ENCODE measurements at regions not wholly inside any gene's neighbourhood (a gene's known extent, or its start where the extent isn't known, plus 50 kb on each side); places are given as distances from the start of the nearest gene placed in this dataset.
"Not testable (repeated sequence)": the region's sequence is repeated elsewhere in the genome, so short reads cannot be mapped to it uniquely, and the experiment has no call there.

GRCh38 chr4:155591738-155592143 is 74.9 kb upstream of the GUCY1A1 start:
- DNase-seq = no peak

DNA sequence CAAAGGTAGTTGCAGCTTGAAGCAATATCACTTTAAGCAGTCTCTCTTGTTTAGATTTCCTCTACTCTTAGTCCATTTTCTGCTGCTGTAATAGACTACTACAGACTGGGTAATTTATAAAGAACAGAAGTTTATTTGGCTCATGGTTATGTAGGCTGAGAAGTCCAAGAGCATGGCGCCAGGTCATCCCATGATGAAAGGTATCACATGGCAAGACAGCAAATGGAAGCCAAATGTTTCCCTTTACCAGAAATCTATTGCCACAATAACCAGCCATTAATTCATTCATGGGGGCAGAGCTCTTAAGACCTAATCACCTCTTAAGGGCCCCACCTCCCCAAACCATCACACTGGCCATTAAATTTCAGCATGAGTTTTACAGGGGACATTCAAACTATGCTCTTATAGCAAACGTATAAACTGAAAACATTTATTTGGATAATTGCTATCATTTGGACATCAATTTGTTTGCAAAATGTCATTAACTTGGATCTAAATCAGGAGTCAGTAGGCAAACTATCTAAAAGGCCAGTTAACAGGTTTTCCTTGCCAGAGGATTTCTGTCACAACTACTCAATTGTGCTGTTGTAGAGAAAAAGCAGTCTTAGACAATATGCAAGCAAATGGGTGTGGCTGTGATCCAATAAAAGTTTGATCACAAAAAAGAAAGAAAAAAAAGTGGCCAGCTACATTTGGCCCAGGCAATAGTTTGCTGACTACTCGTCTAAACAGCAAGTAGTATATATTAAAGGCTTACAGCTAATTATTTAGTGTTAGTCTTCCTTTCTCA is 75.7 kb upstream of the GUCY1A1 start:
- DNase-seq = no peak

DNA sequence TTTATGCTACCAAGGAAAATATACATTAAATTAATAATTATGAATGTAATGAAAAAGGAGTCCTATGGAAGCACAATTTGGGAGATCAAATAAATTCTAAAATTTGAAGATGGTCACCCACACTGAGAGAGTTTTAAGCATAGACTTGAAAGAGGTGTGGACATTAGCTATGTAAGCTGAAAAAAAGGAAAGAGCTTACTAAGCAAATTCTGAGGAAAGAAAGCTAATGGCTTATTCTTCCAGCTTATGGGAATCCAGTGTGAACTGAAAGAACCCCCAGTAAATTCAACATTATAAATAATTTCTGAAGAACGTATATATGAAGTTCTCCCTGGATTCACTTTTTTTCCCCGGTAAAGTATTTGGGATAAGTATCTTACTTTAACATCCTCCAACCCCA is 78.2 kb upstream of the GUCY1A1 start:
- no peak for DNase-seq

GRCh38 chr4:155587766-155588165 is 78.9 kb upstream of the GUCY1A1 start:
- no peak for DNase-seq

DNA sequence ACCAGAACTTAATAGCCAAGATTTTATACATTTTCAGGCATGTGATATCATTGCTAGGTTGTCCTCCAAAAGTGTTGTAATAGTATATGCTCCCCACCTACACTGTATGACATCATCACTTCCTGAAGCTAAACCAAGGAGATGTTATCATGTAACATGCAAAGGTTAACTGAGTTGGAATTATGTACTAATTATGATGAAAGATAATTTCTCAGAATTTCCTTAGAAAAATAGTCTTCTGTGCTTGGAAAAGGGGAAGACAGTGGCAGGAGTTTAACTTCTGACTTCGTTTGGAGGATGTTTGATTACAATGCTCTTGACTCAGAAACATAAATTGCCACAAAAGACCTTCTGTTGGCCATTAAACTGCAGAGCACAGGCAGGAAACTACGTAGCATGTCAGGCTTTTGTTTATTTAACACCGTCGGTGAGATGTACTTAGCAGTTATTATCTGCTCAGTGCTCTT is 83.6 kb upstream of the GUCY1A1 start:
- DNase-seq = no peak

GRCh38 chr4:155582041-155582440 is 84.6 kb upstream of the GUCY1A1 start:
- no peak for DNase-seq

- DNase-seq = peak; percentile 70
These were observed 87.8 kb upstream of the GUCY1A1 start for GRCh38 chr4:155578726-155579370.

GRCh38 chr4:155578219-155578618 is 88.4 kb upstream of the GUCY1A1 start:
- no peak for DNase-seq

DNA sequence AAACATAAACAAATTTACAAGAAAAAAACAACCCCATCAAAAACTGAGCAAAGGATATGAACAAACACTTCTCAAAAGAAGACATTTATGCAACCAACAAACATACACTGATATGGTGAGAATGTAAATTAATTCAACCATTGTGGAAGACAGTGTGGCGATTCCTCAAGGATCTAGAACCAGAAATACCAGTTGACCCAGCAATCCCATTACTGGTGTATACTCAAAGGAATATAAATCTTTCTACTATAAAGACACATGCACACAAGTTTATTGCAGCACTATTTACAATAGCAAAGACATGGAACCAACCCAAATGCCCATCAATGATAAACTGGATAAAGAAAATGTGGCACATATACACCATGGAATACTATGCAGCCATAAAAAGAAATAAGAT is 92.3 kb upstream of the GUCY1A1 start:
- DNase-seq = not testable (repeated sequence)

- DNase-seq = no peak
These were observed 93.5 kb upstream of the GUCY1A1 start for GRCh38 chr4:155573126-155573525.

DNA sequence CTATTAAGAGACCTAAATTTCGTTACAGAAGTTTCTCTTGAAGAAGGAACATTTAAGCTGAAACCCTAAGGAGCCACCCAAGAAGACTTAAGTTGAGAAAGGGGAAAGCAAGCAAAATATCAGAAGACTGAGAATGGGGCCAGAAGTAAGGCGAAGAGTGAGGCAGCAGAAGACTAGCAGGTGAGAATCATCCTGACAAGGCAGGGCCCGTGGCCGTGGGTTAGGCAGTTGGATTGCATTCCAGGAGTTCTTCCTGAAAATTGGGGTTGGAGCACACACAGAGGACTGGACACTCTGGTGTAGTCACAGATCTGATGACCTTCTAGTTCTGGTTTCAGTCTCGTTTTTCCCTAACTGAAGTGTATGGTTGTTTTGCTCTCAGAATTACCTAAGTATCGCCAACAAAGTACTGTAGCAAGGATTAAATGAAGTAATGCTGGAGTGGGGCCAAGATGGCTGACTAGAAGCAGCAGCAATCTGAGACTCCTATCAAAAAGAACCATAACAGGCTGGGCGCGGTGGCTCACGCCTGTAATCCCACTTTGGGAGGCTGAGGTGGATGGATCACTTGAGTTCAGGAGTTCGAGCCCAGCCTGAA is 94.4 kb upstream of the GUCY1A1 start:
- DNase-seq = no peak

DNA sequence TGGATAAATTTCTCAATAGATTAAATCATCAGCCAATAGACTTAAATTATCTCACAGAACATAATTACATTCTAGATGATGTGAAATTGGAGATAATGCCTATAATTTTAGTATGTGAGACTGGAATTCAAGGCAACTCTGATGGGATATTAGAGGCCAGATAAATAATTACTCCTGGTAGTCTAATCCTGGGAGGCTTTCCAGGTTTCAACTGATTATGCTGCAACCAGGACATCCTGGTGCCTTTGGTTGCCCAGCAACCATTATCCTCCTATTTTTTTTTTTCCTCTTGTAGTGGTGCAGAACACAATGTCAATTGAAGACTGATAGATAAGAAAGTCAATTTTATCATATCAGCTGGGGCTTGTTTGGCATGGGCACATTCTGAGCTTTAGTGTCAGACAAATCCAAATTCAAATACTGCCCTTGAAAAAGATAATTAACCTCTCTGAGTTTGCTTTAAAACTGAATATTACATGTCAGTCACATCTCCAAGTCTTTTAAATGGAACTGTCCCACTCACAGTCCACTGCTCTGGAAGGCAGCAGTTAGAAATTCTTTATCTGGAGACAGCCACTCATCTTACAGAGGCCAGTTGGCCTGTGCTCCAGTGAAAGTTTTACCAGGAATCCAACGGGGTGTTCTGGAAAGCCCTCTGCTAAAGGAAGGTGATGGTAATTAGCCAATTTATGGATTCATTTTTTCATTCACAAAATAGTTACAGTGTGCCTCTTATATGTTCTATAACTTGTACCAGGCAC is 95.3 kb upstream of the GUCY1A1 start:
- no peak for DNase-seq

DNA sequence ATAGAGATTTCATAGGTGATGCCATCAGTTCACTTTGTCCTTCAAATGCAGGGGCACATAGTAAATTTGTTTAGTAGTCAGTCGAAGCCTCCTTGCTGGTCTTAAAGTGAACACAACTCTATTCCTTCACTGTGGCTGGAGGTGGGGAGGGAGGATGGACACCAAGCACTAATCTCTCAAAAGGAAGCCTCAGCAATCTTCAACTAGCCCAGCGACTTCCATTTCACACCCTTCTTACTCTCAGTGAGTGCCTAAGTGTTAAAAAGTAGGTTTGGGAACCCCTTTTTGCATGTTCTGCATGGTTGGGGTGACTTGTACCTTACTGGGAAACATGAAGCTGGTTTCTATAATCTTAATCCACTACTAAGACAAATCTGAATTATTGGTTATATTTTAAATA is 96.0 kb upstream of the GUCY1A1 start:
- no peak for DNase-seq

- DNase-seq = no peak
These were observed 96.6 kb upstream of the GUCY1A1 start for GRCh38 chr4:155569960-155570515.

- DNase-seq = no peak
These were observed 97.2 kb upstream of the GUCY1A1 start for GRCh38 chr4:155569471-155569870.

GRCh38 chr4:155568641-155569220 is 97.9 kb upstream of the GUCY1A1 start:
- DNase-seq = no peak

GRCh38 chr4:155566354-155566753 is 100.3 kb upstream of the GUCY1A1 start:
- peak; percentile 41 for DNase-seq

DNA sequence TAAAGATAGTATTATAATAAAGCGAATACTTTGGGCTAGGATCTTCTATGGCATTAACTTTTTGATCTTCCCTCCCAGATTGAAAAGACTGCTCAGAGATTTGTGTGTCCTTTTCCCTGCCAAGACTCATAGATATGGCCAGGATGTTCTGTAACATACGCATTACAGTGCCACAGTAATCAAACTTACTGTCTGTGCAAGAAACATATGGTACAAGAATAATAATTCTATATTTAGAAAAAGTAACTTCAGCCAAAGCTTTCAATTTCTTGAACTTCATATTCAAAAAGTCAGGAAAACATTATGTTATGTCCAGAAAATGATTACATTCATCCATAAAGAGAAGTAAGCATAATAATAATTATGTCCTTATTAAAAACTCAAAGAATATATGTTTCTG is 100.9 kb upstream of the GUCY1A1 start:
- no peak for DNase-seq

DNA sequence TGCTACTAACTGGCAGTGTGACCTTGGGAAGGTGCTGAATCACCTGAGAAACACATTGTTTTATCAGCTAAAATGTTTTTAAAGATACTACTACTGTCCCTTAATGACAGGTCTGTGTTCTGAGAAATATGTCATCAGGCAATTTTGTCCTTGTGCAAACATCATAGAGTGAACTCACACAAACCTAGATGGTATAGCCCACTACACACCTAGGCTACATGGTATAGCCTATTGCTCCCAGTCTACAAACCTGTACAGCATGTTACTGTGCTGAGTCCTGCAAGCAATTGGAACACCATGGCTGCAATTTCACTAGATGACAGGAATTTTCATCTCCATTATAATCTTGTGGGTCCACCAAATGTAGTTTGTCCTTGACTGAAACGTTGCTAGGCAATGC is 101.3 kb upstream of the GUCY1A1 start:
- DNase-seq = no peak

DNA sequence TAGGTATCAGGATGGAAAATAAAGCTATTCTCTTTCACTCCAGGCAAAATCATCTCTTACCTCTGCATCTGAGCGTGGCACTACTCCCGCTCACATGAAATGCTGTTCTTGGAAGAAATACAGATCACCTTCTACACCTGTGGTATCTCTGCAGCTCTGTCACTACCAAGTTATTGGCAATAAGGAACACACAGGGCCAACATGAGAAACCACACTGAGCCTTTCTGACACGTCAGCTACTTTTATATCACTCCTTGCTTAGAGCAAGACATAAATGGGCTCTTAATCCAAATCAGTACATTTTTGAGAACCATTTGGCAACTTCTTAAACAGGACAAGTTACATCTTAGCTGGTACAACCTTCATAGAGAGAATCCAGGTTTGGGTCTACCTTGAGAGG is 101.8 kb upstream of the GUCY1A1 start:
- DNase-seq = no peak

DNA sequence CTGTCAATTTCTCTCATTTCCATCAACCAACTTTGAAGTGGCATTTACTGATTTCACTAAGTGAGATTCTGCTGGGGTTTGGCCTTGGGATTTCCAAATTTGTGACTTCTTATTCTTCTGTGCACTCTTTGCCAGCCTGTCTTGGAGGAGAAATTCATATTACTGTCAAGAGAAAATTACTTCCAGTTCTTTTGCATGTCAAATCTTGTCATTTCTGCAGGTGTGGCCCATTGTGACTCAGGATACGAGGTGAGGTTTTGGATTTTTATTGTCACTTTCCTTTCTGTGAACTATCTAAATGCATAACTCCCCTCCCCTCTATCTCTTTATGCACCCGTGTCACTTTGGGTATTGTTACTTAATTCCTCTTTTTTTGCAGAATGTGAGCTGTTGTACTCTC is 102.6 kb upstream of the GUCY1A1 start:
- no peak for DNase-seq

GRCh38 chr4:155559915-155560314 is 106.7 kb upstream of the GUCY1A1 start:
- no peak for DNase-seq

DNA sequence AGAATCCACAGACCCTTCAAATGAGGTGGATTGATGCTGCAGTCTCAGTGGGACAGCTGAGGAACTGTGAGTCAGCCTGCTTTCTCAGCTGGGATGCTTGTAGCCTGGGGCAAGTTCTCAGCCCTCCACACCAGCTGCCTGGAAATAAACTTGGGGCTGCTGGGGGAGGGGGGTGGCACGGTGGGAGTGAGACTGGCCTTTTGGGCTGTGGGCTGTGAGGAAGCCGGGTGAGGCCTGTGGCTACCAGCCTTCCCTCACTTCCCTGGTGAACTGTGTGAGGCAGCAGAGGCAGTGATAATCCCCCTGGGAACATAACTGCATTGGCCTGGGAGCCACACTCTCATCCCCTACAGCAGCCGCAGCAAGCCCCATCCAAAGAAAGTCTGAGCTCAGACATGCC is 114.5 kb upstream of the GUCY1A1 start:
- no peak for DNase-seq
